ENCODE measurements at regions not wholly inside any gene's neighbourhood (a gene's known extent, or its start where the extent isn't known, plus 50 kb on each side); places are given as distances from the start of the nearest gene placed in this dataset.

GRCh38 chr5:105371169-105371568 is 1808.6 kb upstream of the NUDT12 start:
- Histone ChIP-seq H3K36me3 (no peaks in the 10 kb centered on the region), H4K20me1 (no peaks in the 10 kb centered on the region), H3K27ac (no peak overlapping the region), H3K9ac (no peak overlapping the region), H3K9me3 (replicated peaks in 1 of 11) (peaks cover 0 to 3% (median 0%) of the 10 kb centered on the region in 11 experiments; a peak in 1 of 22 replicates), H3K4me3 (no peak overlapping the region), H3K27me3 (no peaks in the 10 kb centered on the region), H3K4me2 (no peak overlapping the region), H3K4me1 (no peaks in the 10 kb centered on the region)
- TF ChIP-seq Cebpa-rat (IDR thresholded peaks at IDR 0.05) = no peak

- H3K4me3 ChIP-seq = no peak overlapping the region
- TF ChIP-seq Cebpa-rat (IDR thresholded peaks at IDR 0.05) = no peak
These were observed 1788.0 kb upstream of the NUDT12 start for GRCh38 chr5:105350486-105351140.

GRCh38 chr5:105331558-105331957 is 1769.0 kb upstream of the NUDT12 start:
- H3K27ac ChIP-seq = no peak overlapping the region
- no peaks in the 10 kb centered on the region for H3K27me3 ChIP-seq
- no peak overlapping the region for H3K4me2 ChIP-seq

More at GRCh38 chr5:105350486-105351140, 1788.0 kb upstream of the NUDT12 start:
- no peaks in the 10 kb centered on the region for H3K36me3 ChIP-seq
- no peak overlapping the region for H3K27ac ChIP-seq
- H3K9ac ChIP-seq = no peak overlapping the region
- no peak overlapping the region for H3K4me2 ChIP-seq
- H3K27me3 ChIP-seq = no peaks in the 10 kb centered on the region
- H4K20me1 ChIP-seq = no peaks in the 10 kb centered on the region
- no peaks in the 10 kb centered on the region for H3K9me3 ChIP-seq (replicated peaks in 1 of 11)
- H3K4me1 ChIP-seq = no peaks in the 10 kb centered on the region

DNA sequence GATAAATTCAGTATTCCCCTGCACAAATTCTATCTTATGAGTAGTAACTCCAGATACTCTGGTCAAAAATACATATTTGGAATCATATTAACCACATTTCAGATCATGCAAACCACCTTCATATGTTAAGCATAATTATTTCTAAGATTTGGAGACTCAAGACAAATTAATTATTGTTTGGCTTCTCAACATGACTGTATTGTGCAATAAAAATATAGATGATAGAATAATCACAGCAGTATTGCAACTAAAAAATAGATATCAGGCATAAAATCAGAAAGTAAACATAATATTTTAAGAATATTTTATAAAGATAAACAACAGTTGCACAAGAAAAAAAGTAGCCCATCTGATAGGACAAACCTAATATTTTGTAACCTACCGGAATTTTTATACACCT is 1767.6 kb upstream of the NUDT12 start:
- Histone ChIP-seq H3K27me3 (no peaks in the 10 kb centered on the region), H3K9me3 (replicated peaks in 1 of 11) (no peaks in the 10 kb centered on the region), H3K9ac (no peak overlapping the region), H3K4me2 (no peak overlapping the region), H3K27ac (no peak overlapping the region), H3K36me3 (no peaks in the 10 kb centered on the region), H4K20me1 (no peaks in the 10 kb centered on the region), H3K4me3 (no peak overlapping the region), H3K4me1 (no peaks in the 10 kb centered on the region)
- no peak for TF ChIP-seq Cebpa-rat (IDR thresholded peaks at IDR 0.05)

More at GRCh38 chr5:105331558-105331957, 1769.0 kb upstream of the NUDT12 start:
- no peak for TF ChIP-seq Cebpa-rat (IDR thresholded peaks at IDR 0.05)
- H3K36me3 ChIP-seq = no peaks in the 10 kb centered on the region
- no peak overlapping the region for H3K4me3 ChIP-seq
- no peaks in the 10 kb centered on the region for H4K20me1 ChIP-seq
- no peaks in the 10 kb centered on the region for H3K4me1 ChIP-seq
- H3K9me3 ChIP-seq (replicated peaks in 1 of 11) = no peaks in the 10 kb centered on the region
- H3K9ac ChIP-seq = no peak overlapping the region

GRCh38 chr5:105304859-105305258 is 1742.3 kb upstream of the NUDT12 start:
- no peak overlapping the region for H3K4me2 ChIP-seq
- no peaks in the 10 kb centered on the region for H3K36me3 ChIP-seq
- H3K9ac ChIP-seq = no peak overlapping the region
- H3K27me3 ChIP-seq = no peaks in the 10 kb centered on the region
- H3K27ac ChIP-seq = no peak overlapping the region
- no peak for TF ChIP-seq Cebpa-rat (IDR thresholded peaks at IDR 0.05)
- H3K9me3 ChIP-seq (replicated peaks in 1 of 11) = 0 out of 22 replicates have a peak, but pooled peaks cover 0 to 4% (median 0%) of the 10 kb centered on the region in 11 experiments
- H4K20me1 ChIP-seq = no peaks in the 10 kb centered on the region
- H3K4me3 ChIP-seq = no peak overlapping the region
- H3K4me1 ChIP-seq = no peaks in the 10 kb centered on the region

DNA sequence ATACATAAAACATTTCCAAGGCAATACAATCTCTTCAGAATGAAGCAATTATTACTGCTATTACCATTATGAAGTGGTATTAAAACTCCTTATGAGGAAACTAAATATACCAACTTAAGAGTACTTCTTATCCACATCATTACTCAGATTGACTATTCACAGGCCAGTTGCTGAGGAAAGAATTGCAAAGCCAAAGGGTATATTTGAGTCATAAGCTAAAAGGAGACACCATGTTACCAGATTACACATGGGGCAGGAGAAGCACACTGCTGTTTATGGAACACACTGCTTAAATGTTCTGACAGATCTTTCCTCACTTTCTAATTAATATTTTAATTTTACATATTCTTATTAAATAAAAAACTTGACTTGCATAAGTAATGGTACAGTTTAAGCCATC is 1726.4 kb upstream of the NUDT12 start:
- Histone ChIP-seq H3K4me3 (no peak overlapping the region), H3K9ac (no peak overlapping the region), H3K4me1 (no peaks in the 10 kb centered on the region), H3K27ac (no peak overlapping the region), H4K20me1 (no peaks in the 10 kb centered on the region), H3K27me3 (no peaks in the 10 kb centered on the region), H3K36me3 (no peaks in the 10 kb centered on the region), H3K4me2 (no peak overlapping the region), H3K9me3 (replicated peaks in 1 of 11) (no peaks in the 10 kb centered on the region)
- no peak for TF ChIP-seq Cebpa-rat (IDR thresholded peaks at IDR 0.05)

DNA sequence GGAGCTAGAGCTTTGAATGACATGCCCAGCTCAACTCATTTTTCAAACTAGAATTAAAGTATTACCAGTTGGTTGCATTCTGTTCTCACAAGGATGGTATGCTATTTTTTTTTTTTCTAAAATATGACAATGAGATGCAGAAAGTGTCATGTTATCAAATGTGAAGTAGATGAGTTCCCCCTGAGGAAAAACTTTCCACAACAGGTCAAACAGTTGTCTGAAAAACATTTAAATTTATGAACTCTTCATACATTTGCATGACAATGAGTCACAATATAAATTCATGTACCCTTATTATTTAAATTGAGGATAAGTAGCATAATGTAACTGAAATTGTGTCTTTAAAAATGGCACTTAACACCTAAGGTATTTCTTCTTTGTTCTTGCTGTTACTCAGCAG is 1720.5 kb upstream of the NUDT12 start:
- Histone ChIP-seq H3K4me1 (no peaks in the 10 kb centered on the region), H4K20me1 (no peaks in the 10 kb centered on the region), H3K4me3 (no peak overlapping the region), H3K27me3 (no peaks in the 10 kb centered on the region), H3K4me2 (no peak overlapping the region), H3K9ac (no peak overlapping the region), H3K27ac (no peak overlapping the region), H3K9me3 (replicated peaks in 1 of 11) (no peaks in the 10 kb centered on the region), H3K36me3 (no peaks in the 10 kb centered on the region)
- no peak for TF ChIP-seq Cebpa-rat (IDR thresholded peaks at IDR 0.05)

DNA sequence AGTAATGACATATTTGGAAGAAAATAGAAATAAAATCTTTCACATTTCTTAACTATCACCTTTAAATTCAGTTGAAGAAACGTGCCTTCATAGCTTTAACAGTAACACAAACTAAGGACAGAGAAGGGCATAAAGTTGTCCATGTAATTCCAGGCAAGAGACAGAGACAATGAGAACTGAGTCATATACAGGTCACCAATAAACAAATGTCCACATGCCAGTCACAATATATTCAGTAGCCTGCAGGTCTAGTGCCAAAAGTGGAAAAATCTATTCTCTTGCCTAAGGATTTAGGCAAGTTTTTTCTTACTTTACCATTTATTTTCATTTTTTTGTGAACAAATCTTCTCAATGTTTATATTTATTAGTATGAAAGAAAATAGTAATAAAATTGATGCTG is 1711.5 kb upstream of the NUDT12 start:
- no peak for TF ChIP-seq Cebpa-rat (IDR thresholded peaks at IDR 0.05)
- no peaks in the 10 kb centered on the region for H3K9me3 ChIP-seq (replicated peaks in 1 of 11)
- no peaks in the 10 kb centered on the region for H4K20me1 ChIP-seq
- no peak overlapping the region for H3K9ac ChIP-seq
- H3K4me3 ChIP-seq = no peak overlapping the region
- no peak overlapping the region for H3K4me2 ChIP-seq
- no peaks in the 10 kb centered on the region for H3K4me1 ChIP-seq
- no peaks in the 10 kb centered on the region for H3K36me3 ChIP-seq
- no peaks in the 10 kb centered on the region for H3K27me3 ChIP-seq
- no peak overlapping the region for H3K27ac ChIP-seq

- Histone ChIP-seq H3K9ac (no peak overlapping the region), H3K4me3 (no peak overlapping the region), H3K27ac (no peak overlapping the region), H3K4me1 (peaks cover 12 to 27% (median 16%) of the 10 kb centered on the region in 10 experiments; a peak in 18 of 20 replicates), H3K27me3 (no peaks in the 10 kb centered on the region), H3K4me2 (peak overlapping the region in 2 of 11 experiments; percentile 1 to 29; a peak in 1 of 22 replicates), H4K20me1 (no peaks in the 10 kb centered on the region), H3K36me3 (no peaks in the 10 kb centered on the region), H3K9me3 (replicated peaks in 1 of 11) (no peaks in the 10 kb centered on the region)
- no peak for TF ChIP-seq Cebpa-rat (IDR thresholded peaks at IDR 0.05)
These were observed 1700.9 kb upstream of the NUDT12 start for GRCh38 chr5:105263515-105263914.

DNA sequence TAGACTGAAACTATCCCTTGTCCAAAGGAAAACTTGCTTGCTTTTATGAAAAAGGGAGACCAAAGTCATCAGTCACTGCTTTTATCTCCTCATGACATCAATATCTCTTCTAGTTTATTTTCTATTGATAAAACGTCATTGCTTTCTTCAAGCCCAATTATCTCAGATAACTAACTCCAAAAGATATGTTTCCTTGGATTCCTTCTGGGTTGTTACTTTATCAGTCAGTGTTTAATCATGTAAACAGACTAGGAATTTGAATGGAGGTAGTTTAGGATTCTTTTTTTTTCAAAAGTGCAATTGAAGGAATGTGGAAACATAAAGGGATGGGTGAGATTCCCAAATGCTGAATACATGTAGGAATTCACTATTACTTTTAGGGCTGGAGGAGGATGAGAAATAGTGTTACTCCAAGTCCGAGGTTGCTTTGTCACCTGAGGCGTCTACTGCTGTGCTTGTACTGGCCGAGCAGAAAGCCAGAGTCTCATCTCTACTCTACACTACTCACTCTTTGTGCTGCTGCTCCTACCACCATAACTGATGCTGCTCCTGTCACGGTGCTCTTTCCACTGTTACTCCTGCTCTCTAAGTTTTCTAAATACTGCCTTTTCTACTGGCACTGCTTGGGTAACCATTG is 1697.1 kb upstream of the NUDT12 start:
- Histone ChIP-seq H3K4me3 (no peak overlapping the region), H3K27ac (no peak overlapping the region), H4K20me1 (no peaks in the 10 kb centered on the region), H3K9me3 (replicated peaks in 1 of 11) (no peaks in the 10 kb centered on the region), H3K9ac (no peak overlapping the region), H3K36me3 (no peaks in the 10 kb centered on the region), H3K27me3 (no peaks in the 10 kb centered on the region), H3K4me2 (no peak overlapping the region), H3K4me1 (peaks cover 12 to 27% (median 16%) of the 10 kb centered on the region in 10 experiments; a peak in 18 of 20 replicates)
- TF ChIP-seq Cebpa-rat (IDR thresholded peaks at IDR 0.05) = no peak
